HG02678 (cell line): ENCODE measurements at regions not wholly inside any gene's neighbourhood (a gene's known extent, or its start where the extent isn't known, plus 50 kb on each side); places are given as distances from the start of the nearest gene placed in this dataset.
A peak's percentile ranks its signal among the peaks of the same experiment; 100 is the strongest.
"Not testable (repeated sequence)": the region's sequence is repeated elsewhere in the genome, so short reads cannot be mapped to it uniquely, and the experiment has no call there.

Experiments
- ATAC-seq: cut with Tn5 transposase; IDR thresholded peaks from one replicate; pipeline ENCODE4 v1.9.1; 2021; ENCODE audit warnings: mild to moderate bottlenecking, moderate library complexity; ENCODE audit not compliant: unreplicated experiment

- ATAC-seq, result not testable (repeated sequence)
Observed at GRCh38 chrX:222800-223513, 58.2 kb upstream of the PLCXD1 start.

GRCh38 chrX:223514-223854 lies 57.7 kb upstream of the PLCXD1 start:
- ATAC-seq, result not testable (repeated sequence)

GRCh38 chrX:226474-227164 lies 54.6 kb upstream of the PLCXD1 start:
- peak; percentile 42 for ATAC-seq

- not testable (repeated sequence) for ATAC-seq
Observed at GRCh38 chrX:227396-227795, 53.8 kb upstream of the PLCXD1 start.
